GM12892 (cell line): ENCODE measurements at regions not wholly inside any gene's neighbourhood (a gene's known extent, or its start where the extent isn't known, plus 50 kb on each side); places are given as distances from the start of the nearest gene placed in this dataset.

Experiments
- POLR2A ChIP-seq: IDR thresholded peaks from 2 replicates; pipeline ENCODE4 v1.6.1; 2011; ENCODE audit warnings: low read depth, low read length, control low read depth
- POLR2AphosphoS5 ChIP-seq: IDR thresholded peaks from 2 replicates; pipeline ENCODE4 v1.6.1; 2011; ENCODE audit warnings: low read depth, low read length, control low read depth
- TAF1 ChIP-seq: IDR thresholded peaks from 2 replicates; pipeline ENCODE4 v1.6.1; 2011; ENCODE audit warnings: low read depth, mild to moderate bottlenecking, control low read depth, low read length, borderline replicate concordance

GRCh38 chr1:229972600-229973296 is 94.3 kb upstream of the GALNT2 start:
- TF ChIP-seq POLR2A (no peak), POLR2AphosphoS5 (no peak), TAF1 (no peak)
